ENCODE measurements at regions not wholly inside any gene's neighbourhood (a gene's known extent, or its start where the extent isn't known, plus 50 kb on each side); places are given as distances from the start of the nearest gene placed in this dataset.

DNA sequence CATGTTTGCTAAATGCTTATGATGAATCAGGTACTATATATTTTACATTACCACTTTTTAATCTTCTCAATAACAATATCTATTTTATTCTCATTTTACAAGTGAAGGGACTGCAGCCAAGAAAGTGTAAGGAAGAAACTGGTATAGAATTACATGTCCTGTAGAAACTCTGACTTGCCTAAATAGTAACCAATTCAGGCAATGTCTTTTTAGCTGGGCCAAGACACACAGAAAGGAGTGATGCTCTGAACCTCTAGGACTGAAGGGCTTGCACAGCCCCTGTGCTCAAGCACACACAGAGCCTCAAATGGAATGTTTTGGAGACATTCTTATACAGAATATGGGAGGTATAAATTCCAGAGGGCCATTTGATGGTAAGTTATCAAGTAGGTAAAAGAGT lies 286.4 kb upstream of the TNC start:
- TF ChIP-seq, protein P1, sequence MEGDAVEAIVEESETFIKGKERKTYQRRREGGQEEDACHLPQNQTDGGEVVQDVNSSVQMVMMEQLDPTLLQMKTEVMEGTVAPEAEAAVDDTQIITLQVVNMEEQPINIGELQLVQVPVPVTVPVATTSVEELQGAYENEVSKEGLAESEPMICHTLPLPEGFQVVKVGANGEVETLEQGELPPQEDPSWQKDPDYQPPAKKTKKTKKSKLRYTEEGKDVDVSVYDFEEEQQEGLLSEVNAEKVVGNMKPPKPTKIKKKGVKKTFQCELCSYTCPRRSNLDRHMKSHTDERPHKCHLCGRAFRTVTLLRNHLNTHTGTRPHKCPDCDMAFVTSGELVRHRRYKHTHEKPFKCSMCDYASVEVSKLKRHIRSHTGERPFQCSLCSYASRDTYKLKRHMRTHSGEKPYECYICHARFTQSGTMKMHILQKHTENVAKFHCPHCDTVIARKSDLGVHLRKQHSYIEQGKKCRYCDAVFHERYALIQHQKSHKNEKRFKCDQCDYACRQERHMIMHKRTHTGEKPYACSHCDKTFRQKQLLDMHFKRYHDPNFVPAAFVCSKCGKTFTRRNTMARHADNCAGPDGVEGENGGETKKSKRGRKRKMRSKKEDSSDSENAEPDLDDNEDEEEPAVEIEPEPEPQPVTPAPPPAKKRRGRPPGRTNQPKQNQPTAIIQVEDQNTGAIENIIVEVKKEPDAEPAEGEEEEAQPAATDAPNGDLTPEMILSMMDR (conservative IDR thresholded peaks at IDR 0.05 in 1 of 2, IDR thresholded peaks at IDR 0.05 in 1 of 2; ENCODE audit: extremely low read depth in 1 of 2, insufficient read depth in 1 of 2, low read depth in 1 of 2, low read length in 2 of 2): no peak
- no peak for TF ChIP-seq EZH2 (IDR thresholded peaks at IDR 0.05; ENCODE audit: borderline replicate concordance, low read length)

Measured in mammary epithelial cell (primary cell).